Ascending aorta (tissue), 2 donors: ENCODE measurements at regions not wholly inside any gene's neighbourhood (a gene's known extent, or its start where the extent isn't known, plus 50 kb on each side); places are given as distances from the start of the nearest gene placed in this dataset.
"Not testable (repeated sequence)": the region's sequence is repeated elsewhere in the genome, so short reads cannot be mapped to it uniquely, and the experiment has no call there.

ENCODE experiments used
- DNase-seq, 2 donors: peaks; one replicate each; pipeline ENCODE4 v3.0.0-alpha.2; 2019; ENCODE audit warnings: low spot score in 2 of 2
- H3K27ac ChIP-seq, 2 donors: fragments of 200-600 bp; sonication (generic); one replicate each; pipeline ENCODE4 v1.5.1; 2016 to 2017; ENCODE audit warnings: mild to moderate bottlenecking in 1 of 2
- H3K27me3 ChIP-seq: fragments of 200-600 bp; sonication (generic); one replicate; pipeline ENCODE4 v1.5.1; 2017
- H3K36me3 ChIP-seq, 2 donors: fragments of 200-600 bp; sonication (generic); one replicate each; pipeline ENCODE4 v1.5.1; 2016
- H3K4me1 ChIP-seq, 2 donors: fragments of 200-600 bp; sonication (generic); one replicate each; pipeline ENCODE4 v1.5.1; 2016 to 2017; ENCODE audit warnings: mild to moderate bottlenecking in 1 of 2
- H3K4me3 ChIP-seq, 2 donors: fragments of 200-600 bp; sonication (generic); one replicate each; pipeline ENCODE4 v1.5.1; 2016 to 2017; ENCODE audit warnings: mild to moderate bottlenecking in 1 of 2
- H3K9me3 ChIP-seq, 2 donors: fragments of 200-600 bp; sonication (generic); one replicate each; pipeline ENCODE4 v1.5.1; 2016
- intact Hi-C: fragments of 100-400 bp; cut with DNase I; formaldehyde crosslinking; loops from one replicate; pipeline ENCODE4 v1.15.1; 2023
- TF ChIP-seq, protein P1 (sequence below), 3 experiments: fragments of 200-600 bp in 2 of 3; fragments of 450-650 bp in 1 of 3; sonication (generic) in 2 of 3; IDR thresholded peaks; one replicate each; pipeline ENCODE4 v1.5.1; 2016 to 2019; ENCODE audit warnings: antibody characterized with exemption in 3 of 3, mild to moderate bottlenecking in 1 of 3, moderate library complexity in 1 of 3

DNA sequence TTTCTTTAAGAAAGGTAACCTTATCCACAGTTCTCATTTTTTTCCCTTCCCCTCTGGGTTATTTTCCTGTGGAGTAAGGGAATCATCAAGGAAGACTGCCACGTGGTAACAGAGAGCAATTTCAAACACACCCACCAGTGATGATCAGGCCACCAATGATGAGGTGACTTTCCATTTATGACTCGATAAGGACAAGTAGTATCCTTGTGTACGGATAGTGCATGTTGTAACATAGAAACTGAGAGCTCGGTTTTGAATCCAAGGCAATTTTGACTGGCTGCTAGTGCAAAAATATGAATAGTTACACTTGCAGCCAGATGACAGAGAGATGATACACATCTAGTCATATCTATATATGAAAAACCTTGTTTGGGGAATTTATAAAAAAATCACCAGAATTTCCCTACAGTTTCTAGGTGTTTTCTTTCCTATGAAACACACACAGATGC is 143.6 kb upstream of the TCF4 start:
- TF ChIP-seq, protein P1, sequence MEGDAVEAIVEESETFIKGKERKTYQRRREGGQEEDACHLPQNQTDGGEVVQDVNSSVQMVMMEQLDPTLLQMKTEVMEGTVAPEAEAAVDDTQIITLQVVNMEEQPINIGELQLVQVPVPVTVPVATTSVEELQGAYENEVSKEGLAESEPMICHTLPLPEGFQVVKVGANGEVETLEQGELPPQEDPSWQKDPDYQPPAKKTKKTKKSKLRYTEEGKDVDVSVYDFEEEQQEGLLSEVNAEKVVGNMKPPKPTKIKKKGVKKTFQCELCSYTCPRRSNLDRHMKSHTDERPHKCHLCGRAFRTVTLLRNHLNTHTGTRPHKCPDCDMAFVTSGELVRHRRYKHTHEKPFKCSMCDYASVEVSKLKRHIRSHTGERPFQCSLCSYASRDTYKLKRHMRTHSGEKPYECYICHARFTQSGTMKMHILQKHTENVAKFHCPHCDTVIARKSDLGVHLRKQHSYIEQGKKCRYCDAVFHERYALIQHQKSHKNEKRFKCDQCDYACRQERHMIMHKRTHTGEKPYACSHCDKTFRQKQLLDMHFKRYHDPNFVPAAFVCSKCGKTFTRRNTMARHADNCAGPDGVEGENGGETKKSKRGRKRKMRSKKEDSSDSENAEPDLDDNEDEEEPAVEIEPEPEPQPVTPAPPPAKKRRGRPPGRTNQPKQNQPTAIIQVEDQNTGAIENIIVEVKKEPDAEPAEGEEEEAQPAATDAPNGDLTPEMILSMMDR (IDR thresholded peaks at IDR 0.05) = no peak
- Histone ChIP-seq H3K4me1 (peaks cover 0 to 6% of the 10 kb centered on the region in 2 donors), H3K4me3 (no peak overlapping the region), H3K36me3 (no peaks in the 10 kb centered on the region), H3K27ac (no peak overlapping the region), H3K9me3 (no peaks in the 10 kb centered on the region), H3K27me3 (no peaks in the 10 kb centered on the region)
- DNase-seq = no peak
- intact Hi-C loops = no loop called here

- H3K27ac ChIP-seq, H3K27me3 ChIP-seq, H3K4me3 ChIP-seq, intact Hi-C loops, DNase-seq, H3K9me3 ChIP-seq, H3K36me3 ChIP-seq, H3K4me1 ChIP-seq: not testable (repeated sequence)
These were observed 133.0 kb upstream of the TCF4 start for GRCh38 chr18:55721006-55721405.

- no peak for DNase-seq
- Histone ChIP-seq H3K9me3 (peaks cover 7 to 25% of the 10 kb centered on the region in 2 donors), H3K4me1 (no peaks in the 10 kb centered on the region), H3K36me3 (no peaks in the 10 kb centered on the region), H3K4me3 (no peak overlapping the region), H3K27me3 (no peaks in the 10 kb centered on the region), H3K27ac (no peak overlapping the region)
- intact Hi-C loops = no loop called here
- TF ChIP-seq, protein P1 (IDR thresholded peaks at IDR 0.05) = no peak
These were observed 125.7 kb upstream of the TCF4 start for GRCh38 chr18:55713707-55714106.

GRCh38 chr18:55706898-55707297 is 118.9 kb upstream of the TCF4 start:
- Histone ChIP-seq H3K27ac (no peak overlapping the region), H3K4me3 (no peak overlapping the region), H3K36me3 (no peaks in the 10 kb centered on the region), H3K27me3 (no peaks in the 10 kb centered on the region), H3K4me1 (no peaks in the 10 kb centered on the region), H3K9me3 (peaks cover 0 to under 1% of the 10 kb centered on the region in 2 donors)
- intact Hi-C loops = no loop called here
- TF ChIP-seq, protein P1 (IDR thresholded peaks at IDR 0.05) = no peak
- no peak for DNase-seq

- intact Hi-C loops = no loop called here
- Histone ChIP-seq H3K9me3 (peaks cover 0 to 4% of the 10 kb centered on the region in 2 donors), H3K36me3 (no peaks in the 10 kb centered on the region), H3K4me3 (no peak overlapping the region), H3K4me1 (no peaks in the 10 kb centered on the region), H3K27ac (no peak overlapping the region), H3K27me3 (no peaks in the 10 kb centered on the region)
- DNase-seq = no peak
- TF ChIP-seq, protein P1 (IDR thresholded peaks at IDR 0.05) = no peak
These were observed 111.3 kb upstream of the TCF4 start for GRCh38 chr18:55699233-55699765.

GRCh38 chr18:55696811-55697210 is 108.8 kb upstream of the TCF4 start:
- Histone ChIP-seq H3K9me3 (peaks cover 0 to 3% of the 10 kb centered on the region in 2 donors), H3K27ac (no peak overlapping the region), H3K4me3 (no peak overlapping the region), H3K36me3 (no peaks in the 10 kb centered on the region), H3K4me1 (no peaks in the 10 kb centered on the region), H3K27me3 (no peaks in the 10 kb centered on the region)
- DNase-seq = no peak
- intact Hi-C loops = no loop called here
- TF ChIP-seq, protein P1 (IDR thresholded peaks at IDR 0.05) = no peak
